NT2/D1 (cell line): ENCODE measurements at regions not wholly inside any gene's neighbourhood (a gene's known extent, or its start where the extent isn't known, plus 50 kb on each side); places are given as distances from the start of the nearest gene placed in this dataset.

Experiments
- SUZ12 ChIP-seq: IDR thresholded peaks from 2 replicates; pipeline ENCODE4 v1.6.1; 2011; ENCODE audit not compliant: insufficient read length, insufficient read depth; ENCODE audit errors: extremely low read depth
- YY1 ChIP-seq: IDR thresholded peaks from 2 replicates; pipeline ENCODE4 v1.6.1; 2011; ENCODE audit not compliant: insufficient read length, insufficient read depth
- ZNF274 ChIP-seq: IDR thresholded peaks from 2 replicates; pipeline ENCODE4 v1.6.1; 2011; ENCODE audit warnings: mild to moderate bottlenecking, low read depth, low read length

- no peak for TF ChIP-seq ZNF274
- TF ChIP-seq YY1, result no peak
- no peak for TF ChIP-seq SUZ12
These were observed 431.8 kb upstream of the SPHKAP start for GRCh38 chr2:228613133-228613850.
